ENCODE measurements at regions not wholly inside any gene's neighbourhood (a gene's known extent, or its start where the extent isn't known, plus 50 kb on each side); places are given as distances from the start of the nearest gene placed in this dataset.

GRCh38 chr3:181764544-181764943 is 52.8 kb downstream of the SOX2 start:
- DNase-seq (ENCODE audit: low spot score) = no peak

DNA sequence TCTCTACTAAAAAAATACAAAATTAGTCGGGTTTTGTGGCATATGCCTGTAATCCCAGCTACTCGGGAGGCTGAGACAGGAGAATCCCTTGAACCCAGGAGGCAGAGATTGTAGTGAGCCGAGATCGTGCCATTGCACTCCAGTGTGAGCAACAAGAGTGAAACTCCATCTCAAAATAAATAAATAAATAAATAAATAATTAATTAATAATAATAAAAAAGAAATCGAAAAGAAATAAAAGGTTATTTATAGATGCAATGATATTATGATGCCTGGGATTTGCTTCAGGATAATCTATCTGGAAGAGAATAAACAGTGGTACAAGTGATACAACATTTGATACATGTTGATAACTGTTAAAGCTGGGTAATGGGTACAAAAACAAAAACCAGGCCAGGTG is 58.6 kb downstream of the SOX2 start:
- DNase-seq (ENCODE audit: low spot score) = no peak

DNA sequence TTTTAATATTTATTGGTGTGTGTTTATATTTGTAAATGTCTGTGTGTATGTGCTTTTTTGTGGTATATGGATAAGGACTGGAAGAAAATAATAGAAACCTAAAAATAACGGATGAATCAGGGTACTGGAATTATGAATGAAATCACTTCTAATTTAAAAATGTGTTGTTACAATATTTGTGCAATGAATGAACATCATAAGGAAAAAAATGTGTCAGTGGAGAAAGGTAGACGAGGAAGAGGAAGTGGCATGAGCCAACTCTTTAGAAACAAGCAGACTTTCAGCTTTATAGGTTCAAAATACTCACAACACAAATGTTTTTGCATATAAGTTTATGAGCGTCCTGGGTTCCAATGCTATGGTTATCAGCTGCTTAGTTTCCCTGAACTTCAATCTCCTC is 59.4 kb downstream of the SOX2 start:
- DNase-seq (ENCODE audit: low spot score) = no peak

DNA sequence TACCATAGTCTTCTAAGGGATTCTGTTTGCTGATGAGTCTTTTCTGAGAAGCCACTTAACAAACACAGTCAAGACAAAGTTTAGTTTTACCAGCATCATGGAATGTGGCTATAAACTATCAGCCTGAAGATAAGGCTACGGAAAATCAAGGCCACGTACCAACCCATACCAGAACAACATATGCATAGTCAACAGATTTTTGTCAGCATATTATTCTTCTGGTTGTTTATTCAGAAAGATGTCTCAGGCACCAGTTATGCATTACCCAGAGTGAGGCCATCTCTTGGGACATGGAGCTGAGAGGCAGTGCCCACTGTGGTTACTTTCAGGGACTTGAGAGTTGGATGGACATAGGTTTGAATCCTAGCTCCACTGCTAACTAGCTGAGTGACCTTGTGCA is 60.4 kb downstream of the SOX2 start:
- DNase-seq (ENCODE audit: low spot score) = no peak

GRCh38 chr3:181773921-181774320 is 62.2 kb downstream of the SOX2 start:
- no peak for DNase-seq (ENCODE audit: low spot score)

- DNase-seq (ENCODE audit: low spot score) = no peak
These were observed 70.7 kb downstream of the SOX2 start for GRCh38 chr3:181782306-181782954.

DNA sequence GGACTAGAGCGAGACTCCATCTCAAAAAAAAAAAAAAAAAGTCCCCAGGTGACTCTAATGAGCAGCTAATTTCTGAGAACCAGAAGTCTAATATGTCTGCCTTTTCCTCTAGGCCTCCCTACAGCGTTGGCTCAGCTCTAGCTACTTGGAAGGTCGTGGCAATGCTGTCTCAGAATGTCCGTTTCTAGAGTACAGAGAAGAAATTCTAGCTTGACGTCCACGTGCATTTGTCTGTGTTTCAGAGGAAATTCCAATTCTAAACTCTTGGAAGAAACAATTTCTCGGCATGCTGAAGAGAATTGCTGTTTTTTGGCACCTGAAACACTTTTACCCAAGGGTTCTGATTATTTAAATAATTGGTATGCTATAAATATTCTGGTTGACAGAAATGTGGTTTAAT is 78.8 kb downstream of the SOX2 start:
- peak; percentile 14 for DNase-seq (ENCODE audit: low spot score)

DNA sequence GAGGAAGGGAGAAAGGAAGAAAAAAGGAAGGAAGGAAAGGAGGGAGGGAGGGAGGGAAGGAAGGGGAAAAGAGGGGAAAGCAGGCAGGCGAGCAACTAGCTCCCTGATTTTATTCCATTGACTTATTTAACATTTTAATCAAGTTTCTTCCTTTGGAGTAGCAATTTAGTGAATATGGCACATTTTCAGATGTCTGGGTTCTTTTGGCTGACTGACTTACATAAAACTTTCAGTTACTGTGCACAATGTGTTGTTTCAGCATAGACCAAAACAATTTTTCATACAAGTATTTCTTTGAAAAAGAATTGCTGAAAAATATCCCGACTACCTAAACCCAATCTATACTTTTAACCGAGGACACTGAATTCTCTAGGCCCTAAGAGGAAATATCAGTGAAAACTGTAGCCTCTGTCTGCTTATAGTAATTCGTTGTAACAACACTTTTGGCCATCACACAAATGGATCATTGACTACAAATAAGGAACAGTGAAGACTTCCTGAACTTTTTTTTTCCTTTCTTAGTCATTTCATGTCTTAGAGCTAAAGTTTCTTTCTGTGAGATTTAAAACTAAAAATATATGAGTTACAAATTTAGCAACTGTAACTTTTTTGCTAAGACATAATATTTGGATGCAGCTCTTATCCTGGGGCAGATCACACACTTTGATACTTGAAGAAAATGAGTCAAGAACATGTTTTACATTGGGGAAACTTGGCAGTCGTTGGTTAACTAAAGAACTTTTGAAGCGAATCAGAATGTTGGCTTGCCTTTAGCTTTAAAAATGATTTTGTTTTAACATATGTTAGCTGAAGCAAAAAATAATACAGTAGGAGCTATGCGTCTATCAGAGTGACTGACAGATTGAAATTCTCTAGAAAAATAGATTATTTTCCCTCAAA is 79.6 kb downstream of the SOX2 start:
- DNase-seq (ENCODE audit: low spot score) = peak; percentile 14

DNA sequence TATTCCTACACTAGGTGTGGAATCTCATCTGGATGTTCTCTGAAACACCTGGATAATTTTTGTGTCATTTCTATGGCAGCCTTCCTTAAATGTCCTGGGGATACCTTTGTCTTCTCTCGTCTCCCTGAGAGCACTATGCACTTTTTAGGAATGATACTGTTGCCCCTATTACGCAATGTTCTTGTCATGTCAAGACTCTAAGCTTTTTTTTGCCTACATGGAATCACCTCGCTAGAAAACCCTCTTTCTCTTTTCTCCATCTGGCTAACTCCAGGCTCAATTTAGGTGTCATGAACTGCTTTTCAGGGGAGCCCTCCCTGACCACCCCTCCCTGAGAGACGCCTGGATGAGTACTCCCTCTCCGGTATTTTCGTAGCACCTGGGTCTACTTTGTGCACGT is 81.3 kb downstream of the SOX2 start:
- DNase-seq (ENCODE audit: low spot score) = no peak

- DNase-seq (ENCODE audit: low spot score) = no peak
These were observed 82.5 kb downstream of the SOX2 start for GRCh38 chr3:181794011-181794790.

GRCh38 chr3:181796641-181797040 is 84.9 kb downstream of the SOX2 start:
- no peak for DNase-seq (ENCODE audit: low spot score)

DNA sequence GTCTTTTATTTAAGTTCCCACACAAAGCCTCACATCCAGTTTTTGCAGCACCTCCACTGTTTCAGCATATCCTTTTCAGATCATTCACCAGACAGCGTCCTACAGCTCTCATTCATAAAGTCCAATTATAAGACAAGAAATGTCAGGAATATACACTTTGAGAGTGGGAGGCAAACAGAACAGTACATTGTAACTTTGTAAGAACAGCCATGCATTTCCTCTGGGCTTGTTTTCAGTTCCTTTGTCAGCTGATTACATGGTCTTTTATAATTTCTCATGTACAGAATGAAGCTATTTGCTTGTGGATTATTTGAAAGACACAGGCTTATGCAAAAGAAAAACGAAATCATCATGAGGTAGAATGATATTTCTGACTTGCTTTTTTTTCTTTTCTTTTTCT is 85.7 kb downstream of the SOX2 start:
- no peak for DNase-seq (ENCODE audit: low spot score)

GRCh38 chr3:181805703-181806102 is 94.0 kb downstream of the SOX2 start:
- DNase-seq (ENCODE audit: low spot score) = no peak

DNA sequence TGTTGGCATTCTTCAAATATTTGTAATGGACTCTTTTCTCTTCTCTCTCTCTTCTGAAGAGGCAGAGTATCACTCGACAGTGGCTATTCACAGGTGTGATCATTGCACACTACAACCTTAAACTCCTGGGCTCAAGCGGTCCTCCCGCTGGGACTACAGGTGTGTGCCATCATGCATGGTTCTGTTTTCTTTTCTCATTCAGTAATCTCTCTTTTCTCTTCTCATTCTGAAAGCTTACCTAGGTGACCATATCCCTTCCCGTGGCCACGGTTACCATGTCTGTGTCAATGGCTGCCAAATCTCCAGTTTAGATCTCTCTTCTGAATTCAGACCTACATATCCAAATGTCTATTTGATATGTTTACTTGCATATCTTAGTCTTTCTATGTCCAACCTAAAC is 96.3 kb downstream of the SOX2 start:
- no peak for DNase-seq (ENCODE audit: low spot score)

DNA sequence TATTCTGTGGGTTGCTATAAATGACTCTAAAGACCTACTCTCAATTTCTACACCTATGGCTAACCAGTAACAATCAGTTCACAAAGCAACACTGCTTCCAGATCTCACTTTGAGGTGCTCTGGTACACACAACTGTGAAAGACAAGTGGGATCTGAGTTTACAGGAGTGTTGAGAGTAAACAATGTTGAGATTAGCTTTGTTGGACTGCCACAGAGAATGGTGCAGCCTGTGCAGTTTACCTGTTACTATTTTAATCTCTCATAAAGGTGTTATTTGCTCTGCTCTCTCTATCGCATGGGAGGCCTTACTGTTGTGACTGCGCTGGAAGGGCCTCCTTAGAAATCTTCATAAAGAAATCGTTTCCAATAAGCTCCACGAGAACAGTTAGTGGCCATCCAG is 112.0 kb downstream of the SOX2 start:
- DNase-seq (ENCODE audit: low spot score) = no peak

- no peak for DNase-seq (ENCODE audit: low spot score)
These were observed 113.2 kb downstream of the SOX2 start for GRCh38 chr3:181824961-181825360.

GRCh38 chr3:181839039-181839915 is 127.6 kb downstream of the SOX2 start:
- no peak for DNase-seq (ENCODE audit: low spot score)

DNA sequence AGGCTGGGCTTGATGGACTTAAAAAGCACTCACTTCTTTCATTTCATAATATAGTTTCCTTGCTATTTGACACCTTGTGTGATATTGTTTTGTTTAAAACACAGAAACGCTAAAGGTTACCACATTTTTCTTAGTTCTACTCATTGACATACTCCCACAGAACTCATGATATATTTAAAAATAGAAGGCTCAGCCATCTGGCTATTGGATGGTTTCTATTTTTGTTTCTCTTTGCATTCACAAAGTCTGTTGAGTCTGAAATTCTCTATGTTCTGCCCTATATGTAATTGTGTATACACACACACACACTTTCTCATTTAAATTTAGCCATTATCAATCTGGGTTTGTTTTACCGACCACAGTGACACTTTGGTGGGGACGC is 128.2 kb downstream of the SOX2 start:
- DNase-seq (ENCODE audit: low spot score) = no peak

- no peak for DNase-seq (ENCODE audit: low spot score)
These were observed 132.5 kb downstream of the SOX2 start for GRCh38 chr3:181844211-181844610.

- no peak for DNase-seq (ENCODE audit: low spot score)
These were observed 135.6 kb downstream of the SOX2 start for GRCh38 chr3:181847276-181847675.

DNA sequence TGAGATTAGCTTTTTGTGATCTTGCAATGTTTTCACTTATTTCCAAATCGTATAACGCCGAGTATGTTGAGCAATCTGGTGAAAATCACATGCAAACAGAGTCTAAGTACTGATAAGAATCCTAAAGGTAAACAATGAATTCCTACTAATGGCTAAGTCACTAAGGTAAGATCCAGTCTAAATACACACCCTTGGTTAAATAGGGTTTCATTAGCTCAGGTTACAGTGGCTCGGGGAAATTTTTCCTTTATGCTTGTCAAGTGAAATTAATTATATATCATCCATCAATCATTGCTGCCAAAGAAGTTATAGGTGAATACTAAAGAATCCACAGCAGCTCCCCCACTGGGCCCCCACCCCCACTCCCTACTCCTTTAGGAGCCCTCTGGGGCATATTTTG is 139.3 kb downstream of the SOX2 start:
- DNase-seq (ENCODE audit: low spot score) = no peak

GRCh38 chr3:181855825-181856224 is 144.1 kb downstream of the SOX2 start:
- no peak for DNase-seq (ENCODE audit: low spot score)

Measured in globus pallidus (tissue), 1 donor.